ENCODE measurements at regions not wholly inside any gene's neighbourhood (a gene's known extent, or its start where the extent isn't known, plus 50 kb on each side); places are given as distances from the start of the nearest gene placed in this dataset.

DNA sequence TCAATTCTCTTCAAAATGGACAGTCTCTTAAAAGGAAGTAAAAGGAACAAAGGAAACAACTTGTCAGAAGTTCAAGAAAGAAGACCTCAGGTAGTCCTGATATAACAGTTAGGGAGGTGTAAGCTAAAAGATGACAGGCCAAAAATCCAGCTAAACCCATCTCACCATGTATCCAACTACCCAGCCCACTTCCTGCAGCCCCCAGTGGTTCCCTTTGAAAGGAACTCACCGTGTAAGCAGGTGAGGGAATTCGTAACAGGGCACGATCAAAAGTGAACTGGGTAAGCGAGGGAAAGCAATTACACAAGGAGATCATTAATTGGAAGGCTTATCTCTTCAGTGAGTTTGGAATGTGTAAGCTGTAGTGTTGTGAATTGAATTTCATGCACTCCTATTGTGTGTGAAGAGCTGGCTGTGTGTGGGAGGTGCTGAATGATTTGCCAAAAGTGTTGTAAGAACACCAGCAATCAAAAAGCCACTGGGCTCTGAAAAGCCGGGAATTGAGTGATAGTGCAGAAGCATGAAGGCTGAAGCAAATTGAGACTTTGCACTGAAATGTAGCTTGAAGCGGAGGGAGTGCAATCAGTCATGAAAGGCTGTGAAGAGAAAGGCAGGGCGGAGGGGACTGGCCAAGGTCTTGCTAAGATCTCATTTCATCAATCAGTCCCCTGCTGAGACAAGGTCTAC lies 914.2 kb upstream of the LCORL start:
- Histone ChIP-seq H3K27ac (replicated peaks) (no peak overlapping the region), H3K4me3 (replicated peaks; ENCODE audit: insufficient read depth, low read length) (no peak overlapping the region), H3K27me3 (ENCODE audit: insufficient read depth, poor library complexity, severe bottlenecking) (no peaks in the 10 kb centered on the region)
- DNase-seq (ENCODE audit: low read depth in 1 of 2, low spot score in 1 of 2), result no peak
- TF ChIP-seq POLR2AphosphoS5 (IDR thresholded peaks at IDR 0.05; ENCODE audit: low read depth), result no peak
- TF ChIP-seq, protein P1, sequence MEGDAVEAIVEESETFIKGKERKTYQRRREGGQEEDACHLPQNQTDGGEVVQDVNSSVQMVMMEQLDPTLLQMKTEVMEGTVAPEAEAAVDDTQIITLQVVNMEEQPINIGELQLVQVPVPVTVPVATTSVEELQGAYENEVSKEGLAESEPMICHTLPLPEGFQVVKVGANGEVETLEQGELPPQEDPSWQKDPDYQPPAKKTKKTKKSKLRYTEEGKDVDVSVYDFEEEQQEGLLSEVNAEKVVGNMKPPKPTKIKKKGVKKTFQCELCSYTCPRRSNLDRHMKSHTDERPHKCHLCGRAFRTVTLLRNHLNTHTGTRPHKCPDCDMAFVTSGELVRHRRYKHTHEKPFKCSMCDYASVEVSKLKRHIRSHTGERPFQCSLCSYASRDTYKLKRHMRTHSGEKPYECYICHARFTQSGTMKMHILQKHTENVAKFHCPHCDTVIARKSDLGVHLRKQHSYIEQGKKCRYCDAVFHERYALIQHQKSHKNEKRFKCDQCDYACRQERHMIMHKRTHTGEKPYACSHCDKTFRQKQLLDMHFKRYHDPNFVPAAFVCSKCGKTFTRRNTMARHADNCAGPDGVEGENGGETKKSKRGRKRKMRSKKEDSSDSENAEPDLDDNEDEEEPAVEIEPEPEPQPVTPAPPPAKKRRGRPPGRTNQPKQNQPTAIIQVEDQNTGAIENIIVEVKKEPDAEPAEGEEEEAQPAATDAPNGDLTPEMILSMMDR (IDR thresholded peaks at IDR 0.05; ENCODE audit: insufficient read depth, low read length), result no peak
- no peak for TF ChIP-seq SPI1 (IDR thresholded peaks at IDR 0.05; ENCODE audit: borderline replicate concordance, low read depth)
- TF ChIP-seq GABPA (IDR thresholded peaks at IDR 0.05; ENCODE audit: low read depth), result no peak
- TF ChIP-seq, protein P2, sequence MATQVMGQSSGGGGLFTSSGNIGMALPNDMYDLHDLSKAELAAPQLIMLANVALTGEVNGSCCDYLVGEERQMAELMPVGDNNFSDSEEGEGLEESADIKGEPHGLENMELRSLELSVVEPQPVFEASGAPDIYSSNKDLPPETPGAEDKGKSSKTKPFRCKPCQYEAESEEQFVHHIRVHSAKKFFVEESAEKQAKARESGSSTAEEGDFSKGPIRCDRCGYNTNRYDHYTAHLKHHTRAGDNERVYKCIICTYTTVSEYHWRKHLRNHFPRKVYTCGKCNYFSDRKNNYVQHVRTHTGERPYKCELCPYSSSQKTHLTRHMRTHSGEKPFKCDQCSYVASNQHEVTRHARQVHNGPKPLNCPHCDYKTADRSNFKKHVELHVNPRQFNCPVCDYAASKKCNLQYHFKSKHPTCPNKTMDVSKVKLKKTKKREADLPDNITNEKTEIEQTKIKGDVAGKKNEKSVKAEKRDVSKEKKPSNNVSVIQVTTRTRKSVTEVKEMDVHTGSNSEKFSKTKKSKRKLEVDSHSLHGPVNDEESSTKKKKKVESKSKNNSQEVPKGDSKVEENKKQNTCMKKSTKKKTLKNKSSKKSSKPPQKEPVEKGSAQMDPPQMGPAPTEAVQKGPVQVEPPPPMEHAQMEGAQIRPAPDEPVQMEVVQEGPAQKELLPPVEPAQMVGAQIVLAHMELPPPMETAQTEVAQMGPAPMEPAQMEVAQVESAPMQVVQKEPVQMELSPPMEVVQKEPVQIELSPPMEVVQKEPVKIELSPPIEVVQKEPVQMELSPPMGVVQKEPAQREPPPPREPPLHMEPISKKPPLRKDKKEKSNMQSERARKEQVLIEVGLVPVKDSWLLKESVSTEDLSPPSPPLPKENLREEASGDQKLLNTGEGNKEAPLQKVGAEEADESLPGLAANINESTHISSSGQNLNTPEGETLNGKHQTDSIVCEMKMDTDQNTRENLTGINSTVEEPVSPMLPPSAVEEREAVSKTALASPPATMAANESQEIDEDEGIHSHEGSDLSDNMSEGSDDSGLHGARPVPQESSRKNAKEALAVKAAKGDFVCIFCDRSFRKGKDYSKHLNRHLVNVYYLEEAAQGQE (IDR thresholded peaks at IDR 0.05; ENCODE audit: insufficient replicate concordance, low read depth), result no peak

DNA sequence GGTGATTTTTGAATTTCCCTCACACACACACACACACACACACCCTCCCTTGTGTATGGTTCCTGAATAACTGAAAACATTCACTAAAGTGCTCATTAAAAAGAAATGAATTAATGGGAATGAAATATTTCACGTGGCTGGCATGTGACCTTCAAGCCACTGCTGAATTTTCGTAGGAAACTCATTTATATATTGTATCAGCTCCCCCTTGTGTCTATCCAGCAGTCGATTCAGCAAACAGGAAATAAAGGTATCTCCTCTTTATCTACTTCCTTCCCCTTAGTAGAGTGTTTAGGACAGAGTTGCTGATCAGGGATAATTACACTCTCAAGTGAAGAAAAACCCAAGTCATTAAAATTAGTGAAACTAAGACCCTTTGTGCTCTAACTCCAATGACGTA lies 912.6 kb upstream of the LCORL start:
- H3K27me3 ChIP-seq (ENCODE audit: insufficient read depth, poor library complexity, severe bottlenecking), result no peaks in the 10 kb centered on the region

DNA sequence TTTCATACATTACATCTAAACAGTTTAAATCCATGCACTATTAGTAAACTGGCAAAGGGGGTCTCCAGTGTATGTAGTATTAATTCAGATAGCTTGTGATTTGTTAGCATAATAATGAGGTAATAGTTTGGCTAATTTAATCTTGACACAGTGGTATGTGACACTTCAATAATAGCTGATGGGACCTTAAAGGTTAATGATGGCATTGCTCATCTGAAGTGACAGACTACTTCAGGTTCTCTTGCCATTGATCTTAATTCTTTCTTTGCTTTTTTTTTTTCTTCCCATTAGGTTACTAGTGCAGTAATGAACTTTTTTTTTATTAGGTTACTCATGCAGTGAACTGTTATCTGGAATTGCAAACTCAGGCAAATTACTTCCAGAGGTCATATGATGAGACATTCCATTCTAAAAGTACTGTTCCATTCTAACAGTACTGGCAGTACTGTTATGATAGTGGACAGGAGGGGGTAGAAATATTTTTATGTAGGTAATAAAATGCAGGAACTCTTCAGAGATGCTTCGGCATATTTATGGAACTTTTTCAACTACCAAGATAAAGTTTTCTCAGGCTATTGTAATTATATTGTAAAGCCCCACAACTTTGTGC lies 911.3 kb upstream of the LCORL start:
- no peak for DNase-seq (ENCODE audit: low read depth in 1 of 2, low spot score in 1 of 2)
- TF ChIP-seq SPI1 (IDR thresholded peaks at IDR 0.05; ENCODE audit: borderline replicate concordance, low read depth), result no peak
- TF ChIP-seq POLR2AphosphoS5 (IDR thresholded peaks at IDR 0.05; ENCODE audit: low read depth), result no peak
- TF ChIP-seq, protein P2 (IDR thresholded peaks at IDR 0.05; ENCODE audit: insufficient replicate concordance, low read depth), result no peak
- TF ChIP-seq, protein P1 (IDR thresholded peaks at IDR 0.05; ENCODE audit: insufficient read depth, low read length), result no peak
- TF ChIP-seq GABPA (IDR thresholded peaks at IDR 0.05; ENCODE audit: low read depth), result no peak
- H3K27ac ChIP-seq (replicated peaks), result no peak overlapping the region
- H3K27me3 ChIP-seq (ENCODE audit: insufficient read depth, poor library complexity, severe bottlenecking), result no peaks in the 10 kb centered on the region
- no peak overlapping the region for H3K4me3 ChIP-seq (replicated peaks; ENCODE audit: insufficient read depth, low read length)

More for the DNA sequence above, 912.6 kb upstream of the LCORL start:
- no peak overlapping the region for H3K27ac ChIP-seq (replicated peaks)
- H3K4me3 ChIP-seq (replicated peaks; ENCODE audit: insufficient read depth, low read length), result no peak overlapping the region
- no peak for DNase-seq (ENCODE audit: low read depth in 1 of 2, low spot score in 1 of 2)
- TF ChIP-seq SPI1 (IDR thresholded peaks at IDR 0.05; ENCODE audit: borderline replicate concordance, low read depth) (no peak), POLR2AphosphoS5 (IDR thresholded peaks at IDR 0.05; ENCODE audit: low read depth) (no peak), GABPA (IDR thresholded peaks at IDR 0.05; ENCODE audit: low read depth) (no peak)
- TF ChIP-seq, protein P2 (IDR thresholded peaks at IDR 0.05; ENCODE audit: insufficient replicate concordance, low read depth), result no peak
- TF ChIP-seq, protein P1 (IDR thresholded peaks at IDR 0.05; ENCODE audit: insufficient read depth, low read length), result no peak

Data from HL-60 (cell line).